Ascending aorta (tissue), 2 donors: ENCODE measurements at regions not wholly inside any gene's neighbourhood (a gene's known extent, or its start where the extent isn't known, plus 50 kb on each side); places are given as distances from the start of the nearest gene placed in this dataset.

Experiments
- DNase-seq, 2 donors: peaks; one replicate each; pipeline ENCODE4 v3.0.0-alpha.2; 2019; ENCODE audit warnings: low spot score in 2 of 2
- H3K27ac ChIP-seq, 2 donors: fragments of 200-600 bp; sonication (generic); one replicate each; pipeline ENCODE4 v1.5.1; 2016 to 2017; ENCODE audit warnings: mild to moderate bottlenecking in 1 of 2
- H3K27me3 ChIP-seq: fragments of 200-600 bp; sonication (generic); one replicate; pipeline ENCODE4 v1.5.1; 2017
- H3K36me3 ChIP-seq, 2 donors: fragments of 200-600 bp; sonication (generic); one replicate each; pipeline ENCODE4 v1.5.1; 2016
- H3K4me1 ChIP-seq, 2 donors: fragments of 200-600 bp; sonication (generic); one replicate each; pipeline ENCODE4 v1.5.1; 2016 to 2017; ENCODE audit warnings: mild to moderate bottlenecking in 1 of 2
- H3K4me3 ChIP-seq, 2 donors: fragments of 200-600 bp; sonication (generic); one replicate each; pipeline ENCODE4 v1.5.1; 2016 to 2017; ENCODE audit warnings: mild to moderate bottlenecking in 1 of 2
- H3K9me3 ChIP-seq, 2 donors: fragments of 200-600 bp; sonication (generic); one replicate each; pipeline ENCODE4 v1.5.1; 2016
- CTCF ChIP-seq, 3 experiments: fragments of 200-600 bp in 2 of 3; fragments of 450-650 bp in 1 of 3; sonication (generic) in 2 of 3; IDR thresholded peaks; one replicate each; pipeline ENCODE4 v1.5.1; 2016 to 2019; ENCODE audit warnings: antibody characterized with exemption in 3 of 3, mild to moderate bottlenecking in 1 of 3, moderate library complexity in 1 of 3
- intact Hi-C: fragments of 100-400 bp; cut with DNase I; formaldehyde crosslinking; loops from one replicate; pipeline ENCODE4 v1.15.1; 2023

GRCh38 chrX:16476692-16477091 is 173.3 kb upstream of the S100G start:
- DNase-seq = no peak
- no peaks in the 10 kb centered on the region for H3K4me1 ChIP-seq
- intact Hi-C loops = no loop called here
- no peak overlapping the region for H3K4me3 ChIP-seq
- H3K27ac ChIP-seq = no peak overlapping the region
- no peak for TF ChIP-seq CTCF (IDR thresholded peaks at IDR 0.05)
- no peaks in the 10 kb centered on the region for H3K36me3 ChIP-seq
- H3K27me3 ChIP-seq = no peaks in the 10 kb centered on the region
- H3K9me3 ChIP-seq = no peaks in the 10 kb centered on the region

GRCh38 chrX:16479206-16479869 is 170.6 kb upstream of the S100G start:
- Histone ChIP-seq H3K9me3 (no peaks in the 10 kb centered on the region), H3K27me3 (no peaks in the 10 kb centered on the region), H3K36me3 (no peaks in the 10 kb centered on the region), H3K27ac (no peak overlapping the region), H3K4me1 (no peaks in the 10 kb centered on the region), H3K4me3 (no peak overlapping the region)
- TF ChIP-seq CTCF (IDR thresholded peaks at IDR 0.05) = no peak
- intact Hi-C loops = no loop called here
- no peak for DNase-seq

GRCh38 chrX:16480049-16480448 is 169.9 kb upstream of the S100G start:
- TF ChIP-seq CTCF (IDR thresholded peaks at IDR 0.05) = no peak
- Histone ChIP-seq H3K27me3 (no peaks in the 10 kb centered on the region), H3K36me3 (no peaks in the 10 kb centered on the region), H3K4me1 (no peaks in the 10 kb centered on the region), H3K4me3 (no peak overlapping the region), H3K27ac (no peak overlapping the region), H3K9me3 (no peaks in the 10 kb centered on the region)
- no peak for DNase-seq
- intact Hi-C loops = no loop called here

GRCh38 chrX:16484338-16484737 is 165.6 kb upstream of the S100G start:
- DNase-seq = no peak
- Histone ChIP-seq H3K36me3 (no peaks in the 10 kb centered on the region), H3K4me1 (no peaks in the 10 kb centered on the region), H3K27ac (no peak overlapping the region), H3K9me3 (no peaks in the 10 kb centered on the region), H3K4me3 (no peak overlapping the region), H3K27me3 (no peaks in the 10 kb centered on the region)
- TF ChIP-seq CTCF (IDR thresholded peaks at IDR 0.05) = no peak
- intact Hi-C loops = no loop called here

GRCh38 chrX:16487620-16488385 is 162.2 kb upstream of the S100G start:
- H3K4me1 ChIP-seq = no peaks in the 10 kb centered on the region
- H3K27me3 ChIP-seq = no peaks in the 10 kb centered on the region
- H3K9me3 ChIP-seq = no peaks in the 10 kb centered on the region
- intact Hi-C loops = no loop called here
- DNase-seq = no peak
- H3K36me3 ChIP-seq = no peaks in the 10 kb centered on the region
- H3K4me3 ChIP-seq = no peak overlapping the region
- TF ChIP-seq CTCF (IDR thresholded peaks at IDR 0.05) = no peak
- no peak overlapping the region for H3K27ac ChIP-seq
